Loucy (cell line): ENCODE measurements at regions not wholly inside any gene's neighbourhood (a gene's known extent, or its start where the extent isn't known, plus 50 kb on each side); places are given as distances from the start of the nearest gene placed in this dataset.

Source experiments
- H2AFZ ChIP-seq: fragments of 200-600 bp; sonication (generic); 2 replicates; pipeline ENCODE4 v1.6.0; 2016; ENCODE audit warnings: antibody characterized with exemption, mild to moderate bottlenecking, low read length, moderate library complexity
- H3F3A ChIP-seq: fragments of 200-600 bp; 2 replicates; pipeline ENCODE4 v1.6.0; 2016; ENCODE audit warnings: antibody characterized with exemption, low read depth, mild to moderate bottlenecking
- H3K27me3 ChIP-seq: fragments of 200-600 bp; sonication (generic); 2 replicates; pipeline ENCODE4 v1.6.1; 2014; ENCODE audit warnings: low read length, mild to moderate bottlenecking; ENCODE audit not compliant: insufficient read depth, poor library complexity, severe bottlenecking
- H3K36me3 ChIP-seq: fragments of 200-600 bp; sonication (generic); 2 replicates; pipeline ENCODE4 v1.6.1; 2016; ENCODE audit warnings: low read length; ENCODE audit not compliant: insufficient read depth
- H3K4me1 ChIP-seq: fragments of 200-600 bp; sonication (generic); 2 replicates; pipeline ENCODE4 v1.5.1; 2014; ENCODE audit warnings: low read length, mild to moderate bottlenecking; ENCODE audit not compliant: insufficient read depth, poor library complexity, severe bottlenecking
- H3K4me2 ChIP-seq: fragments of 200-600 bp; sonication (generic); 2 replicates; pipeline ENCODE4 v1.6.0; 2014; ENCODE audit warnings: antibody characterized with exemption, low read length, low read depth, mild to moderate bottlenecking; ENCODE audit not compliant: poor library complexity, severe bottlenecking
- H3K4me3 ChIP-seq: fragments of 200-600 bp; sonication (generic); 2 replicates; pipeline ENCODE4 v1.5.1; 2014; ENCODE audit warnings: low read length, mild to moderate bottlenecking, mixed read lengths; ENCODE audit not compliant: poor library complexity, severe bottlenecking
- H3K79me2 ChIP-seq: fragments of 200-600 bp; sonication (generic); 2 replicates; pipeline ENCODE4 v1.6.1; 2014; ENCODE audit warnings: low read length; ENCODE audit not compliant: insufficient read depth
- H3K9ac ChIP-seq: fragments of 200-600 bp; sonication (generic); 2 replicates; pipeline ENCODE4 v1.6.0; 2014; ENCODE audit warnings: mild to moderate bottlenecking, low read depth, low read length, moderate library complexity; ENCODE audit not compliant: poor library complexity, severe bottlenecking
- H3K9me2 ChIP-seq: fragments of 200-600 bp; sonication (generic); replicated peaks from 2 replicates; pipeline ENCODE4 v1.6.1; 2016; ENCODE audit warnings: low read depth, low read length, mixed read lengths
- H3K9me3 ChIP-seq: fragments of 200-600 bp; sonication (generic); 2 replicates; pipeline ENCODE4 v1.6.1; 2014; ENCODE audit warnings: mild to moderate bottlenecking, antibody characterized with exemption, low read length, low read depth; ENCODE audit not compliant: insufficient read depth
- H4K20me1 ChIP-seq: fragments of 200-600 bp; sonication (generic); 2 replicates; pipeline ENCODE4 v1.6.0; 2014; ENCODE audit warnings: antibody characterized with exemption, low read length, mild to moderate bottlenecking; ENCODE audit not compliant: insufficient read depth, poor library complexity, severe bottlenecking
- EZH2phosphoT487 ChIP-seq: fragments of 200-600 bp; IDR thresholded peaks from 2 replicates; pipeline ENCODE4 v1.6.1; 2018; ENCODE audit warnings: antibody characterized with exemption, mild to moderate bottlenecking, moderate library complexity, borderline replicate concordance
- TF ChIP-seq, protein P1 (sequence below): fragments of 200-600 bp; sonication (generic); conservative IDR thresholded peaks from 2 replicates; pipeline ENCODE4 v1.5.1; 2014; ENCODE audit warnings: mild to moderate bottlenecking, antibody characterized with exemption, low read length

DNA sequence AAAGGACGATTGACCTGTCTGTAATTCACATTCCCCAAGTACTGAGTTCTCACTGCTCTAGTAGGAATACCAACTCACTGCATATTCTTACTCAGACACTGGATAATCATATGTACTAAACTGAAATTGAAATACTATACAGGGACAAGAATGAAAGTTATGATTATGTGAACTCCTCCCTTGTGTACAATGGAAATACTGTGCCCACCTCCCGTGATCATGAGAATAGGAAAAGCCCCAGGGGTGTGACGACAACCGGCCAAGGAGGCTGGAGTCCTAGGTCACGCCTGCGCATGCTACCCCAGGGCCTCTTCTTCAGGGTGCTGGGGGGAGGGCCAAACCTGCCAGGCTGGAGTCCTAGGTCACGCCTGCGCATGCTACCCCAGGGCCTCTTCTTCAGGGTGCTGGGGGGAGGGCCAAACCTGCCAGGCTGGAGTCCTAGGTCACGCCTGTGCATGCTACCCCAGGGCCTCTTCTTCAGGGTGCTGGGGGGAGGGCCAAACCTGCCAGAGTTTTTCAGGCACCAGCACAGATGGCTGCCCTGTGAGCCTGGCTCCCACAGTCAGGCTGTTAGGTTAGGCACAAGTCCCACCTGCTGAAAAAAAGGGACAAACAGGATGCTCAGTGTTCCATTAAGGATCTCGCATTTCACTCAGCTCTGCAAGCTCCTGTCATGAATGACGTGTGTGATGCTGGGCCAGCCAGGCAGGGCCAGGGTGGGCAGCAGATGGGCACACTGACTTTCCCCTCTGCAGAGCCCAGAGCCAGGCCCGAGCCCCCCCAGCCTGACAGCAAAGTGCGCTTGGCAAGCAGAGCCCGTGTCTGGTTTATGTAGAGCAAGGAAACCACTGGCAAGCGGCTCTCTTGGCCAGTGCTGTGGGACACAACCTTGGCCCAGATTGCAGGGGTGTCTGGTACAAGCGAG, 107.7 kb downstream of the FOXF2 start:
- Histone ChIP-seq H3K9me3 (no peaks in the 10 kb centered on the region), H3K9me2 (no peaks in the 10 kb centered on the region), H3K9ac (no peak overlapping the region), H3K27me3 (no peaks in the 10 kb centered on the region), H3K4me1 (no peaks in the 10 kb centered on the region), H2AFZ (no peak overlapping the region), H3K79me2 (no peaks in the 10 kb centered on the region), H3K36me3 (no peaks in the 10 kb centered on the region), H3K4me3 (no peak overlapping the region), H3F3A (no peaks in the 10 kb centered on the region), H3K4me2 (no peak overlapping the region), H4K20me1 (no peaks in the 10 kb centered on the region)
- TF ChIP-seq, protein P1, sequence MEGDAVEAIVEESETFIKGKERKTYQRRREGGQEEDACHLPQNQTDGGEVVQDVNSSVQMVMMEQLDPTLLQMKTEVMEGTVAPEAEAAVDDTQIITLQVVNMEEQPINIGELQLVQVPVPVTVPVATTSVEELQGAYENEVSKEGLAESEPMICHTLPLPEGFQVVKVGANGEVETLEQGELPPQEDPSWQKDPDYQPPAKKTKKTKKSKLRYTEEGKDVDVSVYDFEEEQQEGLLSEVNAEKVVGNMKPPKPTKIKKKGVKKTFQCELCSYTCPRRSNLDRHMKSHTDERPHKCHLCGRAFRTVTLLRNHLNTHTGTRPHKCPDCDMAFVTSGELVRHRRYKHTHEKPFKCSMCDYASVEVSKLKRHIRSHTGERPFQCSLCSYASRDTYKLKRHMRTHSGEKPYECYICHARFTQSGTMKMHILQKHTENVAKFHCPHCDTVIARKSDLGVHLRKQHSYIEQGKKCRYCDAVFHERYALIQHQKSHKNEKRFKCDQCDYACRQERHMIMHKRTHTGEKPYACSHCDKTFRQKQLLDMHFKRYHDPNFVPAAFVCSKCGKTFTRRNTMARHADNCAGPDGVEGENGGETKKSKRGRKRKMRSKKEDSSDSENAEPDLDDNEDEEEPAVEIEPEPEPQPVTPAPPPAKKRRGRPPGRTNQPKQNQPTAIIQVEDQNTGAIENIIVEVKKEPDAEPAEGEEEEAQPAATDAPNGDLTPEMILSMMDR, result no peak
- no peak for TF ChIP-seq EZH2phosphoT487

DNA sequence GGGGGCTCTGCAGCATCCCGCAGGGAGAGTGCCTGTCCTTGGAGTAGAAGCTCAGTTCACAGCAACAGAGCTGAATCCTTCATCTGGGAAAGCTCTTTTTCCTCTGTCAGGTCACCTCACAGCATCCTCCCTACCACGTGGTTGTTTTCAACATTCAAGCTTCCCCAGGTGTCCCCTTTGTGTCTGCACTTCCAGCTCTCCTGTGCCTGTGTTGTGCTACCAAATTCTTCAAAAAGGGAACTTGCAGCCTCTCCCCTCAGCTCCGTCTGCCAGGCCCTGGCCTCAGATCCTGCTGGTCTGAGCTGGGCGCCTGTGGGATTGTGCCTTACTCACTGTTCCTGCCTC, 108.4 kb downstream of the FOXF2 start:
- no peaks in the 10 kb centered on the region for H3K4me1 ChIP-seq
- no peak overlapping the region for H3K9ac ChIP-seq
- TF ChIP-seq EZH2phosphoT487, result no peak
- TF ChIP-seq, protein P1, result no peak
- no peaks in the 10 kb centered on the region for H3K9me3 ChIP-seq
- H3K79me2 ChIP-seq, result no peaks in the 10 kb centered on the region
- H2AFZ ChIP-seq, result no peak overlapping the region
- H3K36me3 ChIP-seq, result no peaks in the 10 kb centered on the region
- no peak overlapping the region for H3K4me2 ChIP-seq
- no peaks in the 10 kb centered on the region for H3F3A ChIP-seq
- no peaks in the 10 kb centered on the region for H4K20me1 ChIP-seq
- H3K27me3 ChIP-seq, result no peaks in the 10 kb centered on the region
- H3K4me3 ChIP-seq, result no peak overlapping the region
- no peaks in the 10 kb centered on the region for H3K9me2 ChIP-seq

- TF ChIP-seq, protein P1, result peak; percentile 76
- TF ChIP-seq EZH2phosphoT487, result no peak
- Histone ChIP-seq H4K20me1 (no peaks in the 10 kb centered on the region), H3K4me1 (no peaks in the 10 kb centered on the region), H3K36me3 (no peaks in the 10 kb centered on the region), H3F3A (no peaks in the 10 kb centered on the region), H3K79me2 (no peaks in the 10 kb centered on the region), H3K4me2 (no peak overlapping the region), H3K4me3 (no peak overlapping the region), H2AFZ (peak overlapping the region; percentile 58; the same call in 1 of the 2 replicates), H3K9ac (no peak overlapping the region), H3K9me2 (no peaks in the 10 kb centered on the region), H3K27me3 (no peaks in the 10 kb centered on the region), H3K9me3 (no peaks in the 10 kb centered on the region)
Measured at GRCh38 chr6:1498491-1499113, 109.2 kb downstream of the FOXF2 start.
